ENCODE measurements at regions not wholly inside any gene's neighbourhood (a gene's known extent, or its start where the extent isn't known, plus 50 kb on each side); places are given as distances from the start of the nearest gene placed in this dataset.

DNA sequence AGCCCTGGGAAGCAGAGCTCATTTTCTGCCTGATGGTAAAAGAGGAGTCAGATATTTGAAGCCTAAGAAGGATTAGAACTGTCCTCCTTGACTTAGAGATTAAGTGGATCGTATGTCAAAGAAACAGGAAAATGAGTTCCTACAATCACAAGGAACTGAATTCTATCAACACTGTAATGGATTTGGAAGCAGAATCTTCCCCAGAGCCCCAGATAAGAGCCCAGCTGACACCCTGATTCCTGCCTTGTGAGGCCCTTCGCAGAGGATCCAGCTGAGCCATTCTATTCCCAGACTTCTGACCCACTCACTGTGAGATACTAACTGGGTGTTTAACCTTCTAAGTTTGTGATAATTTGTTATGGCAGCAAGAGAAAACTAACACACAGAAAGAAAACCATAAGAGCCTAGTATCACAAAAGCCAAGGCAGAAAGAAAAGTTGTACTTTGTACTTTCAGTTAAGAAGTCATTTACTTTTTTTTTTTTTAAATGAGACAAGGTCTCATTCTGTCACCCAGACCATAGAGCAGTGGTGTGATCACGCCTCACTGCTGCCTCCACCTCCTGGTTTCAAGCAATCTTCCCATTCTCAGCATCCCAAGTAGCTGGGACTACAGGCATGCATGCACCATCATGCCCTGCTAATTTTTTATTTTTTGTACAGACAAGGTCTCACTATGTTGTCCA lies 61.1 kb upstream of the ZBTB20 start:
- no peak for TF ChIP-seq CTCF (IDR thresholded peaks at IDR 0.05)
- no peak for TF ChIP-seq POLR2A (IDR thresholded peaks at IDR 0.05)

All from heart left ventricle (tissue), 13 donors.